Heart left ventricle (tissue), 13 donors: ENCODE measurements at regions not wholly inside any gene's neighbourhood (a gene's known extent, or its start where the extent isn't known, plus 50 kb on each side); places are given as distances from the start of the nearest gene placed in this dataset.

Experiments used
- POLR2A ChIP-seq, 2 donors: fragments of 450-650 bp; IDR thresholded peaks; one replicate each; pipeline ENCODE4 v1.6.1; 2017; ENCODE audit warnings: antibody characterized with exemption in 2 of 2, mild to moderate bottlenecking in 2 of 2, moderate library complexity in 2 of 2
- TF ChIP-seq, protein P1 (sequence below), 12 donors: fragments of 200-600 bp; sonication (generic) in 4 of 12; IDR thresholded peaks; one replicate each; pipeline versions ENCODE4 v1.5.0 to v1.8.0; 2018 to 2022; ENCODE audit warnings: antibody characterized with exemption in 12 of 12, mild to moderate bottlenecking in 5 of 12
- donor health status: ischemic (EF 13 %, LVEDD 7.1; RV severe dilation, severe dysfunction).
- donor health status: DM: no; HTN: yes; CAD: no.
- donor health status: DM: no; HTN: no; CAD: no.
- donor health status: ischemic (EF 25% LVEDD 6.9; RV normal size, moderate dysfunction).
- donor health status: ischemic (EF 25% LVEDD 5.7; RV mildly dilated, moderate dysfunction).
- donor health status: ischemic (EF 35%, LVEDD 5.7; RV mildly dilated, moderate dysfunction).
- donor health status: nonischemic (EF 11% LVEDD 7.7; RV severe dilation, severe dysfunction).
- donor health status: DM: yes; HTN: yes; CAD: no.
- donor health status: PGD.
- donor health status: ischemic (EF 29% LVEDD 5.4; RV normal size, mild dysfunction).
- donor health status: nonischemic (EF 23%, LVEDD 6.1; RV moderate dilation, normal function).

DNA sequence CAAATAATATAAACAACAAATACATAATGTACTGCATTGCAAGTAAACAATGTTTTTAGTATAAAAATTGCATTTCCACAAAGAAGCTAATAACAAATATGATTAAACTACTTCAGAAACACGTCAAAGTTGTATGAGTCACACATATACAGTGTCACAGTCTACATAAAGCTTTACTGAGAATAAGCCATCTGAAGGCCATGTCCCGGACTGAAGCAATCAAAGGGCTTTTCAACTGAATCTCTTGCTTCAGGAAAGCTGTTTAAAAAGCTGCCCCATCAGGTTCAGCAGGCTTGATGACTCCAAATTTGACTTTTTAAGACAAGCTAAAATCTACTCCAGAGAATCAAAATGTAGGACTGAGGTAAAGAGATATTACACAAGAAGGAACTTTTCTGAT lies 1476.8 kb downstream of the ADGRL3 start:
- TF ChIP-seq, protein P1, sequence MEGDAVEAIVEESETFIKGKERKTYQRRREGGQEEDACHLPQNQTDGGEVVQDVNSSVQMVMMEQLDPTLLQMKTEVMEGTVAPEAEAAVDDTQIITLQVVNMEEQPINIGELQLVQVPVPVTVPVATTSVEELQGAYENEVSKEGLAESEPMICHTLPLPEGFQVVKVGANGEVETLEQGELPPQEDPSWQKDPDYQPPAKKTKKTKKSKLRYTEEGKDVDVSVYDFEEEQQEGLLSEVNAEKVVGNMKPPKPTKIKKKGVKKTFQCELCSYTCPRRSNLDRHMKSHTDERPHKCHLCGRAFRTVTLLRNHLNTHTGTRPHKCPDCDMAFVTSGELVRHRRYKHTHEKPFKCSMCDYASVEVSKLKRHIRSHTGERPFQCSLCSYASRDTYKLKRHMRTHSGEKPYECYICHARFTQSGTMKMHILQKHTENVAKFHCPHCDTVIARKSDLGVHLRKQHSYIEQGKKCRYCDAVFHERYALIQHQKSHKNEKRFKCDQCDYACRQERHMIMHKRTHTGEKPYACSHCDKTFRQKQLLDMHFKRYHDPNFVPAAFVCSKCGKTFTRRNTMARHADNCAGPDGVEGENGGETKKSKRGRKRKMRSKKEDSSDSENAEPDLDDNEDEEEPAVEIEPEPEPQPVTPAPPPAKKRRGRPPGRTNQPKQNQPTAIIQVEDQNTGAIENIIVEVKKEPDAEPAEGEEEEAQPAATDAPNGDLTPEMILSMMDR (IDR thresholded peaks at IDR 0.05) = no peak
- TF ChIP-seq POLR2A (IDR thresholded peaks at IDR 0.05) = no peak
